ENCODE measurements at regions not wholly inside any gene's neighbourhood (a gene's known extent, or its start where the extent isn't known, plus 50 kb on each side); places are given as distances from the start of the nearest gene placed in this dataset.
"Not testable (repeated sequence)": the region's sequence is repeated elsewhere in the genome, so short reads cannot be mapped to it uniquely, and the experiment has no call there.

DNA sequence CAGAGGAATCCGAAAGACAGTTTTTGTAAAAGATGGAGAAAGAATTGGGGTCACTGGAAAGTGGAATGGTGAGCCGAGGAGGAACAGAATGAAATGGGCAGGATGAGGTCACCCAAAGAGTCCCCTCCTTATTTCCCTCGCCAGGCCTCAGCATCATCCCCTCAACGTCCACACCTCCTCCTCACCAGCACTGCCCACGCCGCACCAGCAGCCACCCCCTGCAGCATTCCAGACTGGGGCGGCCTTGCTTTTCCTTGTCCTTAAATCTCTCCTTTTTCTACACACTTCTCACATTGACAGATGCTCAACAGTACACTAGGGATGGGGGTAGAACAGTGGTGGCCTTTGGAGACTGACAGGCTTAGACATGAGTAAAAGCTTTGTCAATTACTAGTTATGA lies 363.1 kb upstream of the NOX3 start:
- DNase-seq, result no peak

DNA sequence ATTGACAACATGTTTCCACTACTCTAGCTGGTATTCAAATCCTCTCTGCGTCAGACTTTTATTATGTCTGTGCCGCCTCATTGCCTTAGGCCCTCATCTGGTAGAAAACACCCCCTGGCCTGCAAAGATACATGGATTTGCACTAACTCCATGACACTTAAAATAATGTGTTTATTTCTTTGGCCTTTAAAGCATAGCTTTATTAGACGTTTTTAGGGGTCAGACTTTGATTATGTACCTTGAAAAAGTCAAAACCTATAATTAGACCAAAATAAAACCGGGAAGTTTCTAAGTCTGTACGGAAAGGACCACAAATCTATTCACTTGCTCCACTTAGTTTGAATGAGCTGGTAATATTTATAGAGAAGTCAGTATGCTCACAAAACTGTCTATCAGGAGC lies 357.9 kb upstream of the NOX3 start:
- DNase-seq, result no peak

GRCh38 chr6:155807243-155807642 lies 351.6 kb upstream of the NOX3 start:
- DNase-seq, result no peak

DNA sequence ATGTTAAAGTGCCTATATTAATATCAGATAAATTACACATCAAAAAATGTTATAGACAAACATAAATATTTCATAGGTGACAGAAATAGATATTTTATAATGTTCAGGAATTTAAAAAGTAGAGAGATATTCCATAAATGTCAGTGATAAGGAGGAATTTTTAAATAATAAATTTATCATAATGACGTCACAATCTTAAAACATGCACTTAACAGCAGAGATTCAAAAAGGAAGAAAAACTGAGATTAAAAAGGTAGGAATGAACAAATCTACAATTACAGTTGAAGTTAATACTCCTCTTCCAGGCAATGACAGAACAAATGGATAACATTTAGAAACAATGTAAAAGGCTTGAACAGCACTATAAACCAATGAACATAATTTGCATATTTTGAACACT lies 345.4 kb upstream of the NOX3 start:
- DNase-seq, result no peak

DNA sequence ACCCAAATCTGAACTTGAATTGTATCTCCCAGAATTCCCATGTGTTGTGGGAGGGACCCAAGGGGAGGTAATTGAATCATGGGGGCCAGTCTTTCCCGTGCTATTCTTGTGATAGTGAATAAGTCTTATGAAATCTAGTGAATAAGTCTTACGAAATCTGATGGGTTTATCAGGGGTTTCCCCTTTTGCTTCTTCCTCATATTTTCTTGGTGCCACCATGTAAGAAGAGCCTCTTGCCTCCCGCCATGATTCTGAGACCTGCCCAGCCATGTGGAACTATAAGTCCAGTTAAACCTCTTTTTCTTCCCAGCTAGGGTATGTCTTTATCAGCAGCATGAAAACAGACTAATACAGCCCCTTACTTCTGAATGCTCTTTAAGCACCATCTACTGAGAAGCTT lies 343.2 kb upstream of the NOX3 start:
- DNase-seq, result not testable (repeated sequence)

DNA sequence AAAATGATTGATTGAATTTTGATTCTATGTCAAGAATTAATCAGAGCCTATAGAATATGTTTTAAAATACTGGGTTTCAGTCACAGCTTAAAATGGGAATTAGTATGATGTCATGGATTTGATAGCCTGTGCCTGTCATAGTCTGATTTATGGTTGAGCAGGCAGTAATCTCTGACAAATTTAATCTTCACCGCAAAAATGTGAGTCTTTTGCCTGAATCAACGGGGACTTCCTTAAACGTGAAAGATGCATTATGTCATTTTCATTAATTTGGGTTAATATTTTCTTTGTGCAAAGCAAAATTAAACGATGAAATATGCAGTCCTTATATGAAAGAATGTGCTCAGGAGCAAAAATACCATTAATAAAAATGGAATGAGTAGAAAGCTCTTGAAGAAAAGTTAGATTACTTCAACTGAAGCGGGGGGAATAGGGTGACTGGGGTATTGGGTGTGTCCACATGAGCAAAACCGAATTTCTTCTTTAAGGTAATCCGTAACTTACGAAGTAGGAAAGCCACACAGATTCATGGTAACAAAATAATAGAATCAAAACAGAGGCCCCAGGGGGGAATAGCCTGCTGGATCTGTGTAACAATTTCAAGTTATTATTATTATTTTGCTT lies 339.6 kb upstream of the NOX3 start:
- no peak for DNase-seq

- DNase-seq, result no peak
Measured at GRCh38 chr6:155791891-155792290, 336.3 kb upstream of the NOX3 start.

DNA sequence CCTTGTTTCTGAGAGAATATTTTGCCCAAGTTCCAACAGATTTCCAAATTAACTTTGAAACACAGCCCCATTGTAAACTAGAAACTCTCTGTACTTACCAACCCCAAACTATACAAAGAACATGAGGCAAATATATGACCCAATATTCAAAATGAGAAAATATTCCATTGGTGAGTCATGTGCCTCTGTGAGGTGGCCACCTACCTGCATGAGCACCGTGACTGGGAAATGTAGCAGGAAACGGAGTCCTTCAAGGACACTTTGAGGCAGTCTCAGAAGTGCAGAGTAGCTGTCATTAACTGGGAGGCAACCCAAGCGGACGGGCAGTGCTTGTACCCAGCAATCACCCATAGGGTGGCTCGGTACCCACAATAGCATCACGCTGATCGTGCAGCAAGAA lies 335.5 kb upstream of the NOX3 start:
- no peak for DNase-seq

DNA sequence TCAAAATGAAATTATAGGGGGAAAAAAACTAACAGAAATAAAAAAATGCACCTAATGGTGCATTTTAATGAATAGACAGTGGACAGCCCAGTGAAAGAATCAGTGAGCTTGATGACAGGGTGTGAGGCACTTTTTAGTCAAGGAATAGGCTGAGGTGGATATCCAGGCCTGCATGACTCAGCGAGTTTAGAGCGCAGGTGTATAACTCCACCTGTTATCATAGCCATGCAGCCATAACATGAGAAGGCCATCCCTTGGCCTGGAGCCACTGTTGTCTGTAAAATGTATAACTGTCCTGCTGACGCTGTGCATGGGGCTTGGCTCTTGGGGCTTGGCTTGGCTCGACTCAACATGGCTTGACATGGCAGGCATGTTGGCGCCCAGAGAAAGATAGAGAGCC lies 331.5 kb upstream of the NOX3 start:
- no peak for DNase-seq

DNA sequence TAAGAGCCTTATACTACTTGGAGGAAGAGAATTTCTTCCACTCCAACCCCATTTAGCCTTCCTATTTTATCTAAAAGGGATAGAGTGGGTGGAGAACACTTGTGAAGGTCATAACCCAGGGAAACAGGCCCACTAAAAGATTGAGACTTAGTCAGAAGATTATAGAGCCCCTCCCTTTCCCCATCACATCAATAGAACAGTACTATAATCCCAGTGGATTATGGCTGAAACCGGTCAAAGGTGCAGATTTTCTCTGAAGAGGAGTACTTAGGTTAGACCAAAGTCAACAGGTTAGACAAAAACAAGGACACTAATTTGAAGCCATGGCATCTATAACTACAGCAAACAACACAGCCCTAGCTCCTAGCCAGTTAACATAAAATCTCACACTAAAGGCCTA lies 330.9 kb upstream of the NOX3 start:
- DNase-seq, result no peak

DNA sequence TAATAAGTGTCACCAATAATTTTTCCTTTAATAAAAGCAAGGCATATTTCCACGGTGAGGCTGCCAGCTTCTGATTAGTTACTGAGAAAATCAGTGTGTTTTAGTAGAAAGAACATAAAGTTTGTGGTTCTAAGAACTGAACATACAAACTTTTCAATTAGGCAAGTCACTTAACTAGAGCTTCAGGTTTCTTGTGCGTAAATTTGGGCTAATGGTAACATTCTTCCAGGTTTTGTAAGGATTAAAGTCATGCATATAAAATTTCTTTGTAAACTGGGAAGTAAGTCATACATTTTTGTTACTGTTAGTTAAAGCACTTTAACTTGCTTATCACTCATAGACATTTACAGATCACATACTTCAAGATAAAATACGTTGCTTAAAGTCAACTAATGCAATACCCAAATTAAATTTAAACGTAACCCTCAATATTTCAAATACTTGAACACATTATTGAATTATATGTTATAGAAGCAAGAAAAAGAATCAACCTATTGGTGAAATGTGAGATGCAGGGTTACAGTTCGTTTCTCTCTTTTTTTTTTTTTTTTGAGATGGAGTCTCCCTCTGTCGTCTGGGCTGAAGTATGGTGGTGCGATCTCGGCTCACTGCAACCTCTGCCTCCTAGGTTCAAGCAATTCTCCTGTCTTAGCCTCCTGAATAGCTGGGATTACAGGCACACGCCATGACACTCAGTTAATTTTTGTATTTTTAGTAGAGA lies 327.3 kb upstream of the NOX3 start:
- no peak for DNase-seq

GRCh38 chr6:155782320-155782731 lies 326.7 kb upstream of the NOX3 start:
- no peak for DNase-seq

DNA sequence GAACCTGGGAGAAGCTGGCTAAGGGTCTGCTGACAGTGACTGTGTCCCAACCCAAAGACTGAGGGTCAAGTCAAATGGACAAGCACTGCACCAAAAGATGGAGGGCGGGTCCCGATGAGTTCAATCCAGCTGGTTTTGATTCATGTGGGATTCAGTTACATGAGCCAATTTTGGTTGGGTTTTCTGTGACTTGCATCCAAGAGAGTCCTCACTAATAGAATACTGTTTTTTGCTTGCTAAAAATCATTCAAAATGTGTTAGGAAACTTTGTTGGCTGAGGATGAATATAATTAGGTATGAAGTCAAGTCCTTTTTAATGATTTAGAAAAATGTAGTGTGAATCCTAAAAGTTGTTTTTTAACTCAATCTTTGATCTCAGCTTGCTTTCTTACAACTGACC lies 323.8 kb upstream of the NOX3 start:
- DNase-seq, result no peak

- DNase-seq, result no peak
Measured at GRCh38 chr6:155778336-155778735, 322.7 kb upstream of the NOX3 start.

DNA sequence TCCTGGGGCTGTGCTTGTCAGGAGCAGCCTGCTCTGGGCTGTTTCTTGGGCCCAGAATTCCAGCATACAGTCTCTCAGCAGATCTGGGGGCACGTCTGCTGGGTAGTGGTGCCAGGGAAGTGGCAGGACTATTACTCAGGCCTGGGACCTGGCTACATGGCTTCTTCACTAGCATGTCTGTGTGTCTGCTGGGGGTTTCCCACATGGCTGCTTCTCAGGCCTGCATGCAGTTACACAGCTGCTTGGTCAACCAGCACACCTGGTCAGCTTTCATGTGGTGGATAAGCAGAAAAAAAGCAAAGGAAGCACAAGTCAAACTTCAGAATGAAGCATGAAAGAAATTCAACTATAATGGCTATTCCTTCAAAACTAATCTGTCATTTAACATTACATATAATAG lies 316.2 kb upstream of the NOX3 start:
- DNase-seq, result no peak

DNA sequence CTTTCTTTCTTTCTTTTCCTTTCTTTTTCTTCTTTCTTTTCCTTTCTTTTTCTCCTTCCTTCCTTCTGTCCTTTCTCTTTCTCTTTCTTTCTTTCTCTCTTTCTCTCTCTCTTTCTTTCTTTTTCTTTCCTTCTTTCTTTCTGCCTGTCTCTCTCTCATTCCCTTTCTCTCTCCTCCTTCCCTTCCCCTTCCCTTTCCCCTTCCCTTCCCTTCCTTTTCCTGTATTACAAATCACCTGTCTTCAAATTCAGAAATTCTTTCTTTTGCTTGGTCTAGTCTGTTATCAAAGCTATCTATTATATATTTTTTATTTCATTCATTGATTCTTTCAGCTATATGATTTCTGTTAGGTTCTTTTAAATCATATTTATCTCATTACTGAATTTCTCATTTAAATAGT lies 315.2 kb upstream of the NOX3 start:
- DNase-seq, result no peak

GRCh38 chr6:155770313-155770712 lies 314.7 kb upstream of the NOX3 start:
- no peak for DNase-seq

GRCh38 chr6:155765275-155766194 lies 309.9 kb upstream of the NOX3 start:
- no peak for DNase-seq

- DNase-seq, result no peak
Measured at GRCh38 chr6:155762649-155763048, 307.0 kb upstream of the NOX3 start.

- no peak for DNase-seq
Measured at GRCh38 chr6:155755452-155755851, 299.8 kb upstream of the NOX3 start.

GRCh38 chr6:155748778-155749177 lies 293.1 kb upstream of the NOX3 start:
- not testable (repeated sequence) for DNase-seq

- DNase-seq, result no peak
Measured at GRCh38 chr6:155747491-155747890, 291.9 kb upstream of the NOX3 start.

- no peak for DNase-seq
Measured at GRCh38 chr6:155740781-155741399, 285.3 kb upstream of the NOX3 start.

Measured in occipital lobe (tissue), 1 donor.